Panc1 (cell line): ENCODE measurements at regions not wholly inside any gene's neighbourhood (a gene's known extent, or its start where the extent isn't known, plus 50 kb on each side); places are given as distances from the start of the nearest gene placed in this dataset.

Source experiments
- ATAC-seq: fragments of 200-7000 bp; cut with Tn5 transposase; 2 replicates; pipeline ENCODE4 v1.9.1; 2020; ENCODE audit warnings: mild to moderate bottlenecking, moderate library complexity
- BruUV-seq: library from RNA; stranded (reverse); fragments of 400-500 nt; replicated peaks from 2 replicates; lab custom pipeline; 2021; lab: Mats Ljungman, UMichigan
- CTCF ChIA-PET: fragments of 300-600 bp; sonication (Branson Sonifier 250); formaldehyde crosslinking; loops from one replicate; lab custom pipeline; 2022; ENCODE audit warnings: antibody characterized with exemption; lab: Charles Lee
- POLR2A ChIA-PET: fragments of 300-600 bp; sonication (Branson Sonifier 250); formaldehyde crosslinking; loops from one replicate; lab custom pipeline; 2022; ENCODE audit warnings: antibody characterized with exemption; lab: Charles Lee
- DNase-seq: peaks from one replicate; pipeline ENCODE4 v3.0.0-alpha.2; 2010; ENCODE audit warnings: low read depth, low spot score
- H3K27ac ChIP-seq: 2 replicates; pipeline ENCODE4 v1.5.1; 2011; ENCODE audit warnings: mild to moderate bottlenecking, low read length, inconsistent platforms
- H3K27me3 ChIP-seq: fragments of 200-500 bp; sonication (Bioruptor generic); 2 replicates; pipeline ENCODE4 v1.6.0; 2014; ENCODE audit warnings: low read length, inconsistent platforms; ENCODE audit not compliant: control insufficient read depth, insufficient read depth
- H3K36me3 ChIP-seq: fragments of 200-500 bp; sonication (Bioruptor generic); 2 replicates; pipeline ENCODE4 v1.5.1; 2014; ENCODE audit warnings: inconsistent platforms, mild to moderate bottlenecking, low read length, moderate library complexity; ENCODE audit not compliant: control insufficient read depth, insufficient read depth
- H3K4me1 ChIP-seq: 2 replicates; pipeline ENCODE4 v1.5.1; 2011; ENCODE audit warnings: inconsistent platforms, mild to moderate bottlenecking, low read length, moderate library complexity; ENCODE audit not compliant: control insufficient read depth, insufficient read depth
- H3K4me3 ChIP-seq, 2 experiments: 2 replicates each; pipeline ENCODE4 v1.5.1; 2011 to 2012; ENCODE audit warnings: low read depth in 2 of 2, low read length in 2 of 2, mild to moderate bottlenecking in 2 of 2, inconsistent platforms in 1 of 2, moderate library complexity in 1 of 2
- H3K9me3 ChIP-seq: fragments of 200-500 bp; sonication (Bioruptor generic); 2 replicates; pipeline ENCODE4 v1.5.1; 2014; ENCODE audit warnings: low read depth, mild to moderate bottlenecking, inconsistent platforms, low read length, moderate library complexity; ENCODE audit not compliant: control insufficient read depth, insufficient read depth
- CTCF ChIP-seq: fragments of 450-650 bp; IDR thresholded peaks from 2 replicates; pipeline ENCODE4 v1.5.1; 2017; ENCODE audit warnings: mild to moderate bottlenecking
- POLR2AphosphoS5 ChIP-seq: IDR thresholded peaks from 2 replicates; pipeline ENCODE4 v1.6.1; 2012; ENCODE audit warnings: mild to moderate bottlenecking, low read depth, low read length, moderate library complexity
- REST ChIP-seq, 2 experiments: IDR thresholded peaks; 2 replicates each; pipeline ENCODE4 v1.6.1; 2011 to 2012; ENCODE audit warnings: low read depth in 2 of 2, control low read depth in 1 of 2, low read length in 1 of 2, mild to moderate bottlenecking in 1 of 2, moderate library complexity in 1 of 2; ENCODE audit not compliant: insufficient read depth in 1 of 2
- SIN3A ChIP-seq: IDR thresholded peaks from 2 replicates; pipeline ENCODE4 v1.6.1; 2012; ENCODE audit warnings: low read depth, mild to moderate bottlenecking, low read length, moderate library complexity, borderline replicate concordance; ENCODE audit not compliant: insufficient read depth
- TCF7L2 ChIP-seq: IDR thresholded peaks from 2 replicates; pipeline ENCODE4 v1.6.1; 2011; ENCODE audit warnings: mild to moderate bottlenecking, low read depth, low read length, inconsistent platforms
- in situ Hi-C: cut with HindIII; loops from 2 replicates; pipeline ENCODE4 v1.10.0; 2016; ENCODE audit warnings: low sequenced_read_pairs, low pct_unique_long_range_greater_than_20kb
- intact Hi-C: fragments of 100-400 bp; cut with micrococcal nuclease; formaldehyde crosslinking; loops from one replicate; pipeline ENCODE4 v1.10.0; 2022; ENCODE audit not compliant: unreplicated experiment

GRCh38 chr4:89482926-89483595 is 175.5 kb upstream of the GPRIN3 start:
- no peak for DNase-seq
- Histone ChIP-seq H3K36me3 (no peaks in the 10 kb centered on the region), H3K4me3 (no peak overlapping the region), H3K27ac (no peak overlapping the region), H3K4me1 (no peaks in the 10 kb centered on the region), H3K27me3 (no peaks in the 10 kb centered on the region), H3K9me3 (no peaks in the 10 kb centered on the region)
- ATAC-seq, result no peak
- POLR2A ChIA-PET, result no interaction called here
- no peak for TF ChIP-seq CTCF
- no peak for TF ChIP-seq SIN3A
- TF ChIP-seq POLR2AphosphoS5, result no peak
- no peak for TF ChIP-seq REST (IDR thresholded peaks at IDR 0.05; ENCODE audit: insufficient read depth in 1 of 2, low read depth in 2 of 2, low read length in 1 of 2)
- no peak for TF ChIP-seq TCF7L2
- CTCF ChIA-PET, result no interaction called here
- in situ Hi-C loops, result no loop called here
- intact Hi-C loops, result no loop called here
- BruUV-seq, result no TSS peak

GRCh38 chr4:89482251-89482650 is 174.7 kb upstream of the GPRIN3 start:
- ATAC-seq, result no peak

More at GRCh38 chr4:89482251-89482650, 174.7 kb upstream of the GPRIN3 start:
- Histone ChIP-seq H3K4me3 (no peak overlapping the region), H3K9me3 (no peaks in the 10 kb centered on the region), H3K36me3 (no peaks in the 10 kb centered on the region), H3K4me1 (no peaks in the 10 kb centered on the region), H3K27ac (no peak overlapping the region), H3K27me3 (no peaks in the 10 kb centered on the region)
- in situ Hi-C loops, result no loop called here
- no peak for DNase-seq
- intact Hi-C loops, result no loop called here
- ChIA-PET POLR2A (no interaction called here), CTCF (no interaction called here)
- BruUV-seq, result no TSS peak
- TF ChIP-seq CTCF (peak; percentile 44; the same call in 1 of the 2 replicates), TCF7L2 (no peak)
